Transverse colon (tissue), 4 donors: ENCODE measurements at regions not wholly inside any gene's neighbourhood (a gene's known extent, or its start where the extent isn't known, plus 50 kb on each side); places are given as distances from the start of the nearest gene placed in this dataset.

ENCODE experiments used
- CTCF ChIP-seq, 5 experiments: fragments of 200-600 bp in 3 of 5; fragments of 450-650 bp in 2 of 5; sonication (generic) in 3 of 5; IDR thresholded peaks; 1 replicate in 2 of 5; 2 replicates in 3 of 5; pipeline ENCODE4 v1.5.1; 2016 to 2017; ENCODE audit warnings: antibody characterized with exemption in 5 of 5, inconsistent platforms in 3 of 5, mild to moderate bottlenecking in 2 of 5, moderate library complexity in 1 of 5
- EP300 ChIP-seq: sonication (generic); formaldehyde crosslinking; IDR thresholded peaks from one replicate; pipeline ENCODE4 v1.6.1; 2017; ENCODE audit warnings: antibody characterized with exemption, low read depth
- POLR2A ChIP-seq: fragments of 450-650 bp; IDR thresholded peaks from one replicate; pipeline ENCODE4 v1.6.1; 2016; ENCODE audit warnings: antibody characterized with exemption, mild to moderate bottlenecking, moderate library complexity
- POLR2AphosphoS5 ChIP-seq, 3 donors: sonication (generic); formaldehyde crosslinking; IDR thresholded peaks; one replicate each; pipeline ENCODE4 v1.6.1; 2016; ENCODE audit warnings: antibody characterized with exemption in 3 of 3

- TF ChIP-seq CTCF (IDR thresholded peaks at IDR 0.05) (no peak), POLR2AphosphoS5 (IDR thresholded peaks at IDR 0.05) (no peak), POLR2A (no peak), EP300 (no peak)
Measured at GRCh38 chr10:35992107-35992506, 350.0 kb upstream of the FZD8 start.
